Nephron progenitor cell (in vitro differentiated cells): ENCODE measurements at regions not wholly inside any gene's neighbourhood (a gene's known extent, or its start where the extent isn't known, plus 50 kb on each side); places are given as distances from the start of the nearest gene placed in this dataset.

Experiments used
- DNase-seq: peaks from one replicate; pipeline ENCODE4 v3.0.0; 2021
- H3K27ac Mint-ChIP-seq: 2 replicates; pipeline ENCODE4 v1.8.0; 2021; ENCODE audit warnings: mild to moderate bottlenecking, moderate library complexity, mixed read lengths
- H3K27me3 Mint-ChIP-seq: 2 replicates; pipeline ENCODE4 v1.8.0; 2021; ENCODE audit warnings: mild to moderate bottlenecking, low read depth, mixed read lengths; ENCODE audit not compliant: poor library complexity
- H3K36me3 Mint-ChIP-seq: 2 replicates; pipeline ENCODE4 v1.8.0; 2021; ENCODE audit warnings: low read depth, mixed read lengths
- H3K4me1 Mint-ChIP-seq: 2 replicates; pipeline ENCODE4 v1.8.0; 2021; ENCODE audit warnings: mixed read lengths
- H3K4me3 Mint-ChIP-seq: 2 replicates; pipeline ENCODE4 v1.8.0; 2021; ENCODE audit warnings: mild to moderate bottlenecking, moderate library complexity, mixed read lengths
- H3K9me3 Mint-ChIP-seq: 2 replicates; pipeline ENCODE4 v1.8.0; 2021; ENCODE audit warnings: mild to moderate bottlenecking, moderate library complexity, mixed read lengths
- TF ChIP-seq, protein P1 (sequence below): fragments of 200-600 bp; sonication (generic); IDR thresholded peaks from 2 replicates; pipeline ENCODE4 v1.5.0; 2021; ENCODE audit warnings: antibody characterized with exemption

DNA sequence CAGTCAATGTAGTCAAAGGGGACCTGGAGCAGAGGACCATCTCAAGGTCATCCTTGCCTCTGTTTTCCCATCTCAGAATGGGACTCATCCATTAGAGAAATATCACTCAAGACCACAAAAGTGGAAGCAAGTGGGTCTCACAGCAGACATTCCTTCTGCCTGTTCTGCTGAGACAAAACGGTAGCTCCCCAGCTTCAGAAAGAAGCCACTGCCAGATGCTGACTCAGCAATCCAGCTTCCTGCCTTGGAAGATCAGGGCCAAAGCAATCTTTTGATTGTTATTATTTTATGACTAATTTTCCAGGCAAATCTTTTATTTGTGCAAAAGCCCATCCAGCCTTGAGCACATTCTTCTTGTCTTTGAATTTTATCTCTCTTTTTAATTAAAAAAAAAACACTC, 86.8 kb downstream of the CCT6B start:
- H3K36me3 Mint-ChIP-seq = no peaks in the 10 kb centered on the region
- no peaks in the 10 kb centered on the region for H3K4me1 Mint-ChIP-seq
- TF ChIP-seq, protein P1, sequence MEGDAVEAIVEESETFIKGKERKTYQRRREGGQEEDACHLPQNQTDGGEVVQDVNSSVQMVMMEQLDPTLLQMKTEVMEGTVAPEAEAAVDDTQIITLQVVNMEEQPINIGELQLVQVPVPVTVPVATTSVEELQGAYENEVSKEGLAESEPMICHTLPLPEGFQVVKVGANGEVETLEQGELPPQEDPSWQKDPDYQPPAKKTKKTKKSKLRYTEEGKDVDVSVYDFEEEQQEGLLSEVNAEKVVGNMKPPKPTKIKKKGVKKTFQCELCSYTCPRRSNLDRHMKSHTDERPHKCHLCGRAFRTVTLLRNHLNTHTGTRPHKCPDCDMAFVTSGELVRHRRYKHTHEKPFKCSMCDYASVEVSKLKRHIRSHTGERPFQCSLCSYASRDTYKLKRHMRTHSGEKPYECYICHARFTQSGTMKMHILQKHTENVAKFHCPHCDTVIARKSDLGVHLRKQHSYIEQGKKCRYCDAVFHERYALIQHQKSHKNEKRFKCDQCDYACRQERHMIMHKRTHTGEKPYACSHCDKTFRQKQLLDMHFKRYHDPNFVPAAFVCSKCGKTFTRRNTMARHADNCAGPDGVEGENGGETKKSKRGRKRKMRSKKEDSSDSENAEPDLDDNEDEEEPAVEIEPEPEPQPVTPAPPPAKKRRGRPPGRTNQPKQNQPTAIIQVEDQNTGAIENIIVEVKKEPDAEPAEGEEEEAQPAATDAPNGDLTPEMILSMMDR = no peak
- peaks cover 14% of the 10 kb centered on the region for H3K9me3 Mint-ChIP-seq
- H3K4me3 Mint-ChIP-seq = no peak overlapping the region
- H3K27me3 Mint-ChIP-seq = peaks cover 54% of the 10 kb centered on the region
- H3K27ac Mint-ChIP-seq = no peak overlapping the region
- no peak for DNase-seq

DNA sequence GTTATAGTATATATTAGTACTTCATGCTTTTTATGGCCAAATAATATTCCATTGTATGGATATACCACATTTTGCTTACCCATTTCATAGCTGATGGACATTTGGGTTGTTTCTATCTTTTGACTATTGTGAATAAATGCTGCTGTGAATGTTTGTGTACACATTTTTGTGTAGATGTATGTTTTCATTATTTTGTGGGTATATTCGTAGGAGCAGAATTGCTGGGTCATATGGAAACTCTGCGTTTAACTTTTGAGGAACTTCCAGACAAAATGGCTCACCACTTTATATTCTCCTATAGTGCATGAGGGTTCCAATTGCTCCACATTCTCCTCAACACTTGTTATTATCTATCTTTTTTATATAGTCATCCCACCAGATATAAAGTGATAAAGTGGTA, 88.6 kb downstream of the CCT6B start:
- Mint-ChIP-seq H3K9me3 (peaks cover 20% of the 10 kb centered on the region), H3K4me3 (no peak overlapping the region), H3K27me3 (peaks cover 39% of the 10 kb centered on the region), H3K36me3 (no peaks in the 10 kb centered on the region), H3K4me1 (no peaks in the 10 kb centered on the region), H3K27ac (no peak overlapping the region)
- TF ChIP-seq, protein P1 = no peak
- no peak for DNase-seq

DNA sequence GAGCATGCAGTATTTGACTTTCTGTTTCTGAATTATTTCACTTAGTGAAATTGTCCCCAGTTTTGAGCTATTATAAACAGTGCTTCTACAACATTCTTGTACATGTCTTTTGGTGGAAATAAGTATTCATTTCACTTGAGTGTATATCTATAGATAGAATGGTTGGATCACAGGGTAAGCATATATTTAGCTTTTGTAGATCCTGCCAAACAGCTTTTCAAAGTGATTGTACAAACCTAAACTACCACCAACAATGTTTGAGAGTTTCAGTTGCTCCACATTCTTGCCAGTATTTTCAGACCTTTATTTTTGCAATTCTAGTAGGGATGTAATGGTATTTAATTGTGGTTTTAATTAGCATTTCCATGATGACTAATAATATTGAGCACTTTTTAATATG, 91.6 kb downstream of the CCT6B start:
- Mint-ChIP-seq H3K4me1 (peaks cover 6% of the 10 kb centered on the region), H3K4me3 (no peak overlapping the region), H3K9me3 (peaks cover 20% of the 10 kb centered on the region), H3K27me3 (peaks cover 24% of the 10 kb centered on the region), H3K36me3 (no peaks in the 10 kb centered on the region), H3K27ac (no peak overlapping the region)
- no peak for DNase-seq
- TF ChIP-seq, protein P1 = no peak

DNA sequence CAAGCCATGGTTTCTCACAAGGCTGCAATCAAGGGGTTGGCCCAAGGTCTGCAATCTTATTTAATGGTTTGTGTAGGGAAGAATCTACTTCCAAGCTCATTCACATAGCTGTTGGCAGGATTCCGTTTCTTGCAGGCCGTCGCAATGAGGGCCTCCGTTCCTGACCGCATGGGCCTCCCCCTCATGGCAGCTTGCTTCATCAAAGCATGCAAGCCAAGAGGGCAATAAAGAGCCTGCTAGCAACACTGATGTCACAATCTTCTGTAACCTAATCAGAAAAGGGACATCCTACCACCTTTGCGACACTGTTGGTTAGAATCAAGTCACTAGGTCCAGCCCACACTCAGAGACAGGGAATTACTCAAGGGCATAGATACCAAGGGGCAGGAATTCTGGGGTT, 95.5 kb downstream of the CCT6B start:
- H3K4me3 Mint-ChIP-seq = no peak overlapping the region
- H3K9me3 Mint-ChIP-seq = peaks cover 8% of the 10 kb centered on the region
- TF ChIP-seq, protein P1 = no peak
- H3K27me3 Mint-ChIP-seq = peaks cover 17% of the 10 kb centered on the region
- no peak overlapping the region for H3K27ac Mint-ChIP-seq
- no peaks in the 10 kb centered on the region for H3K36me3 Mint-ChIP-seq
- no peak for DNase-seq
- H3K4me1 Mint-ChIP-seq = peaks cover 6% of the 10 kb centered on the region

DNA sequence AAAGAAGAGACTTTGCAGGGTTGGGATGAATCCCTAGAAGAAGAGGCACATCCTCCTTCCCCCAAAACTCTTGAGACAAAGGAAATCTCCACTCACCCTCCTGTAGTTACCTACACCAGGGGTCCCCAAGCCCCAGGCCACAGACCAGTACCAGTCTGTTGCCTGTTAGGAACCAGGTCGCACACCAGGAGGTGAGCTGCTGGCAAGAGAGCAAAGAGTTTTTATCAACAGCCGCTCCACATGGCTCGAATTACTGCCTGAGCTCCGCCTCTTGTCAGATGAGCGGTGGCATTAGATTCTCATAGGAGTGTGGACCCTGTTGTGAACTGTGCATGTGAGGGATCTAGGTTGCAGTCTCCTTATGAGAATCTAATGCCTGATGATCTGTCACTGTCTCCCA, 98.9 kb downstream of the CCT6B start:
- Mint-ChIP-seq H3K4me3 (no peak overlapping the region), H3K27ac (no peak overlapping the region), H3K36me3 (no peaks in the 10 kb centered on the region), H3K27me3 (peaks cover 20% of the 10 kb centered on the region), H3K4me1 (peaks cover 6% of the 10 kb centered on the region), H3K9me3 (no peaks in the 10 kb centered on the region)
- DNase-seq = no peak
- TF ChIP-seq, protein P1 = no peak

DNA sequence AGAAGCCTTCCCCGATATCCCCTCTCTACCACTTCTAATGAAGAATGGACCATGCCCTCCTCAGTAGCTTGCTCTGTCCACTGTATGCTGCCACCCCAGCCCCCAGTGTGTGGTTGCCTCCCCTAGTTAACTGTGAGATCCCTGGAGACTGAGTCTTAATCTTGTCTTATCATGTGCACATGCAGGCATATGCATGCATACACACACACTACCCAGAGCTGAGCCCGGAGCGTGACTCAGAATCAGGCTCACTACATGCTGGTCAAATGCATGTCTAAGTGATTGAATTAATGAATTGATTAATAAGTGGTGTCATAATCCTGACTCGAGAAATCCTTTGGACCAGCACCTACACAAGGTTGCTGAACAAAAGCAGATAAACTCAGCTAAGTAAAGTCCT, 99.4 kb downstream of the CCT6B start:
- no peak overlapping the region for H3K4me3 Mint-ChIP-seq
- H3K4me1 Mint-ChIP-seq = peaks cover 6% of the 10 kb centered on the region
- H3K27ac Mint-ChIP-seq = no peak overlapping the region
- no peak for DNase-seq
- peaks cover 25% of the 10 kb centered on the region for H3K27me3 Mint-ChIP-seq
- TF ChIP-seq, protein P1 = no peak
- H3K9me3 Mint-ChIP-seq = no peaks in the 10 kb centered on the region
- H3K36me3 Mint-ChIP-seq = no peaks in the 10 kb centered on the region
